ENCODE measurements at regions not wholly inside any gene's neighbourhood (a gene's known extent, or its start where the extent isn't known, plus 50 kb on each side); places are given as distances from the start of the nearest gene placed in this dataset.

DNA sequence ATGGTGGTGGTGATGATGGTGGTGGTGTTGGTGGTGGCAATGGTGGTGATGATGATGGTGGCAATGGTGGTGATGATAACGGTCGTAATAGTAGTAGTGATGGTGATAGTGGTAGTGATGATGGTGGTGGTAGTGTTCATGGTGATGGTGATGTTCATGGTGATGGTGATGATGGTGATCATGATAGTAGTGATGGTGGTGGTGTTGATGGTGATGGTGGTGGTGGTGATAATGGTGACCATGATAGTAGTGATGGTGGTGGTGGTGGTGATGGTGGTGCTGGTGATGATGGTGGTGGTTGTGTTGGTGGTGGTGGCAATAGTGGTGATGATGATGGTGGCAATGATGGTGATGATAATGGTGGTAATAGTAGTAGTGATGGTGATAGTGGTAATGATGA is 68.0 kb downstream of the SOX9 start:
- H4K20me1 ChIP-seq (ENCODE audit: insufficient read depth, low read length, poor library complexity, severe bottlenecking) = no peaks in the 10 kb centered on the region
- no peak for TF ChIP-seq CTCF (conservative IDR thresholded peaks at IDR 0.05; ENCODE audit: low read length)
- no peak for TF ChIP-seq EZH2phosphoT487 (IDR thresholded peaks at IDR 0.05; ENCODE audit: borderline replicate concordance)
- no peak overlapping the region for H2AFZ ChIP-seq (ENCODE audit: low read length)
- no peaks in the 10 kb centered on the region for H3K36me3 ChIP-seq (ENCODE audit: insufficient read depth, low read length)
- H3K4me2 ChIP-seq (ENCODE audit: low read depth, low read length, poor library complexity, severe bottlenecking) = no peak overlapping the region
- H3K9ac ChIP-seq (ENCODE audit: low read depth, low read length, poor library complexity, severe bottlenecking) = no peak overlapping the region
- no peaks in the 10 kb centered on the region for H3K27me3 ChIP-seq (ENCODE audit: insufficient read depth, low read length, poor library complexity, severe bottlenecking)
- no peaks in the 10 kb centered on the region for H3K4me1 ChIP-seq (ENCODE audit: insufficient read depth, low read length, poor library complexity, severe bottlenecking)
- H3K9me3 ChIP-seq (ENCODE audit: insufficient read depth, low read depth, low read length) = peaks cover 7% of the 10 kb centered on the region; the same call in 1 of the 2 replicates
- no peaks in the 10 kb centered on the region for H3F3A ChIP-seq (ENCODE audit: low read depth)
- H3K9me2 ChIP-seq (replicated peaks; ENCODE audit: low read depth, low read length) = no peaks in the 10 kb centered on the region
- H3K4me3 ChIP-seq (ENCODE audit: low read length, poor library complexity, severe bottlenecking) = no peak overlapping the region
- H3K79me2 ChIP-seq (ENCODE audit: insufficient read depth, low read length) = no peaks in the 10 kb centered on the region

- no peaks in the 10 kb centered on the region for H3K27me3 ChIP-seq (ENCODE audit: insufficient read depth, low read length, poor library complexity, severe bottlenecking)
- H3K9me3 ChIP-seq (ENCODE audit: insufficient read depth, low read depth, low read length) = peaks cover 7% of the 10 kb centered on the region; the same call in 1 of the 2 replicates
- H2AFZ ChIP-seq (ENCODE audit: low read length) = no peak overlapping the region
- no peaks in the 10 kb centered on the region for H3K9me2 ChIP-seq (replicated peaks; ENCODE audit: low read depth, low read length)
- H3F3A ChIP-seq (ENCODE audit: low read depth) = no peaks in the 10 kb centered on the region
- no peak for TF ChIP-seq CTCF (conservative IDR thresholded peaks at IDR 0.05; ENCODE audit: low read length)
- no peak overlapping the region for H3K4me2 ChIP-seq (ENCODE audit: low read depth, low read length, poor library complexity, severe bottlenecking)
- H3K79me2 ChIP-seq (ENCODE audit: insufficient read depth, low read length) = no peaks in the 10 kb centered on the region
- H3K4me3 ChIP-seq (ENCODE audit: low read length, poor library complexity, severe bottlenecking) = no peak overlapping the region
- no peaks in the 10 kb centered on the region for H3K36me3 ChIP-seq (ENCODE audit: insufficient read depth, low read length)
- no peaks in the 10 kb centered on the region for H4K20me1 ChIP-seq (ENCODE audit: insufficient read depth, low read length, poor library complexity, severe bottlenecking)
- H3K4me1 ChIP-seq (ENCODE audit: insufficient read depth, low read length, poor library complexity, severe bottlenecking) = no peaks in the 10 kb centered on the region
- no peak overlapping the region for H3K9ac ChIP-seq (ENCODE audit: low read depth, low read length, poor library complexity, severe bottlenecking)
These were observed 69.2 kb downstream of the SOX9 start for GRCh38 chr17:72189768-72190593.

DNA sequence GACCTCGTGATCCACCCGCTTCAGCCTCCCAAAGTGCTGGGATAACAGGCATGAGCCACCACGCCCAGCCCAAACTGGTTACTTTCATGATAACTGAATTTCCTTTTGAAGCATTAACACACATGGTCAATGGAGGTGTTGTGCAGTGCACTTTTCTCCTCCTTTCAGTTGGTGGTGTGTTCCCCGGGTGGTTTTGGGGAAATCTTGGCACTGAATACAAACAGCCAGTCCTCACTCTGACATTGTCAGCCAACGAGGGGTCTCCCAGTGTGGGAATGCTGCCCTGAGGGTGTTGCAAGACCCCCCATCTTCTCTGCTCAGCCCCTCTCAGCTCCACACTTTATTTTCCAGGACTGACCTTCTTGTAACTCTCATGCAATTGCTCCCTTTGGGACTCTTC is 70.5 kb downstream of the SOX9 start:
- H3K4me3 ChIP-seq (ENCODE audit: low read length, poor library complexity, severe bottlenecking) = no peak overlapping the region
- TF ChIP-seq EZH2phosphoT487 (IDR thresholded peaks at IDR 0.05; ENCODE audit: borderline replicate concordance) = no peak
- no peak for TF ChIP-seq CTCF (conservative IDR thresholded peaks at IDR 0.05; ENCODE audit: low read length)
- peaks cover 7% of the 10 kb centered on the region; the same call in 1 of the 2 replicates for H3K9me3 ChIP-seq (ENCODE audit: insufficient read depth, low read depth, low read length)
- no peak overlapping the region for H2AFZ ChIP-seq (ENCODE audit: low read length)
- H3F3A ChIP-seq (ENCODE audit: low read depth) = no peaks in the 10 kb centered on the region
- H3K4me2 ChIP-seq (ENCODE audit: low read depth, low read length, poor library complexity, severe bottlenecking) = no peak overlapping the region
- no peaks in the 10 kb centered on the region for H3K27me3 ChIP-seq (ENCODE audit: insufficient read depth, low read length, poor library complexity, severe bottlenecking)
- no peaks in the 10 kb centered on the region for H4K20me1 ChIP-seq (ENCODE audit: insufficient read depth, low read length, poor library complexity, severe bottlenecking)
- no peak overlapping the region for H3K9ac ChIP-seq (ENCODE audit: low read depth, low read length, poor library complexity, severe bottlenecking)
- no peaks in the 10 kb centered on the region for H3K9me2 ChIP-seq (replicated peaks; ENCODE audit: low read depth, low read length)
- H3K4me1 ChIP-seq (ENCODE audit: insufficient read depth, low read length, poor library complexity, severe bottlenecking) = no peaks in the 10 kb centered on the region
- no peaks in the 10 kb centered on the region for H3K36me3 ChIP-seq (ENCODE audit: insufficient read depth, low read length)
- no peaks in the 10 kb centered on the region for H3K79me2 ChIP-seq (ENCODE audit: insufficient read depth, low read length)

Data from Loucy (cell line).